Activated CD4-positive, alpha-beta T cell treated with anti-CD3 and anti-CD28 coated beads for 24 hours (primary cell): ENCODE measurements at regions not wholly inside any gene's neighbourhood (a gene's known extent, or its start where the extent isn't known, plus 50 kb on each side); places are given as distances from the start of the nearest gene placed in this dataset.

Experiments
- DNase-seq, 2 donors: peaks; one replicate each; pipeline ENCODE4 v3.0.0-alpha.2; 2020; ENCODE audit warnings: low read depth in 2 of 2

DNA sequence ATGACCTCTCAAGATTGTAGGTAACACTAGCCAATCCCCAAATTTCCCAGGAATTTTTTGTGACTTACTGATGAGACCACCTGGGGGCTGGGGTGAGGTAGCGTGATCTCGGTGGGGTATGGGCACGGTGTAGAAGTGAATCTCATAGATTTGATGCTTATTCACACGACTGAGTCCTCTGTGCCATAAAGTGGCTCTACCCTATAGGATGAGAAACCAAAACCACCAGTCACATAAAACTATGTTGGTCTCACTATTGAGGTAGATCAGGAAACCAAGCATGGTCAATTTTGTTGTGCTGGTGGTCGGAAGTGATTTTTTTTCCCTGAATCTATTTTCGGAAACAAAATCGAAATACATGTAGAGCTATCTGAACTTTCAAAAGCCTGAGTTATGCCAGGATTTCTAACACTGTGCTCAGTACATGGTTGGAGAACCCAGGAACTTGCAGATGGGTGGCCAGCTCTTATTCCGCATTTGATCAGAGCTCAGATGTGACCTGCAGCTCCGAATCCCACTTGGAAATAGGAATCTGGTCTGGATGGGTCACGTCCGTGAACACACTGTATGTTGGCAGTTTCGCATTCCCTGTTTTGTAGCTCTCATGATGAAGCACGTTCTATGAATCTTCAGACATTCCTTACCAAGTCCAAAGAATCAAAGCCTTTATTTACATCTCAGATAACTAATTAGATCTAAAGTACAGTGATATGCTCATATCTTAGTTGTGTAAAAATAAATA lies 261.5 kb downstream of the KLF6 start:
- DNase-seq = no peak

GRCh38 chr10:3516923-3517255 lies 268.1 kb downstream of the KLF6 start:
- DNase-seq = no peak

DNA sequence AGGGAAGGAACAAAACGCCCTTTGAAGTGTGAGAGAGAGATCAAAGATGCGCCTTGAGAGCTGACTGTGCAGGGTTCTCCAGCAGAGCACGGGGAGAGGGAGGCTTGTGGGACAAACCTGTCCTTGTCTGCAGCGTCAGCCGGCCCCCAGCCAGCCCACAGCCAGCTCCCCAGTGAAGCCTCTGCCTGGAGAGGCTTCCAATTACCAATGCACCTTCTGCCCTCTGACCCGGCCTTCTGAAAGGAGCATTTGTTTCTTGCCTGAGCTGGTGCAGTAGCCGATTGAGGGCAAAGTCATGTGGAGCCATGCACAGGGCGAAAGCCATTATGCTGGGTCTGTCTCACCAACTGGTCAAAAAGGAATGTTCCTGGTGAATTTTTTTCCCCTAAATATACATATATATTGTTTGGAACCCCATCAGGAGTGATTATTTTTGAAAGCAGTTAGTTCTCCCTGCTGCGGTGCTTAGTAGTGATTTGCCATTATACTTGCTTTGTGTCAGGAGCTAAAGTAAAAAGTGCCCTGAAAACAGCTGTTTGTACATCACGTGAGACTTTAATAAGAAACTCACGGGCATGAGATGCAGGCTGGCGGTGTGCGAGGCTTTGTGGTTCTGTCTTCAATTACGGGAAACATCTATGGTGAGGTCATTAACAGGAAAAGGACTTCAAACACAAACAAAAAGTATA lies 268.6 kb downstream of the KLF6 start:
- DNase-seq = no peak

GRCh38 chr10:3514691-3515090 lies 270.3 kb downstream of the KLF6 start:
- no peak for DNase-seq

DNA sequence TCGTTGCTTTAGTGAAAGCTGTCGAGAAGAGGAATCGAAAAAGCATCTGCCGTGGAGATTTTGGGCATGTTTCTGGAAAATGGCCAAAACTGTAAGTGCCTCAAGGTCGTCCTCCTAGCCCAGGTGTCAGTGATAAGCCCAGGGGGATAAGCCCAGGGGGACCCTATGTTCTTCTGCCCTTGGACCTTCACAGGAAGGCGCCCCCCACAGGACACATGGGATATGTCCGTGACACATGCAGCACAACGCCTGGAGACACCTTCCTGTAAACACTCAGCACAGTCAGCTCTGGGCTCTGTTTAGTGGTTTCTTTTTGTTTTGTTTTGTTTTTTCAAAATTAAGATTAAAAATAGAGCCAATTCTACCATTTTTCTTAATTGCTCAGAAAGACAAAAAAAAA lies 272.7 kb downstream of the KLF6 start:
- no peak for DNase-seq

- DNase-seq = no peak
These were observed 273.5 kb downstream of the KLF6 start for GRCh38 chr10:3511483-3511882.

DNA sequence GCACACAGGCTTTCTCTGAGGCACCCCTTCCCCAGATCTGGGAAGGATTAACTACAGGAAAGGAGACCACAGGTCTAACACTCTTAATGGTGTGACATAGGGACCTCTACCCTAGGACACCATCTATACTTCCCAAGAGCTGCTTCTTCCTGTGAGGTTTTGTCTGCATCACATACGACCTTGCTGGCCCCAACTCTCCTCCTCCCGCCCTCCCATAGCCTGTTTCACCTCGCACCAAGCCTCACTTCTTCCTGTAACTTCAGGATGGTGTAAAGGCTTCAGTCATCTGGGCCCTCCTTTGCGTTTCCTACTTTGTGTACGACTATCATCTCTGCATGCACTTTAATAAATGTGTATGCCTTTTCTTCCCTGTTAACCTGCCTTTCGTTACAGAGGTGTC lies 274.3 kb downstream of the KLF6 start:
- no peak for DNase-seq

DNA sequence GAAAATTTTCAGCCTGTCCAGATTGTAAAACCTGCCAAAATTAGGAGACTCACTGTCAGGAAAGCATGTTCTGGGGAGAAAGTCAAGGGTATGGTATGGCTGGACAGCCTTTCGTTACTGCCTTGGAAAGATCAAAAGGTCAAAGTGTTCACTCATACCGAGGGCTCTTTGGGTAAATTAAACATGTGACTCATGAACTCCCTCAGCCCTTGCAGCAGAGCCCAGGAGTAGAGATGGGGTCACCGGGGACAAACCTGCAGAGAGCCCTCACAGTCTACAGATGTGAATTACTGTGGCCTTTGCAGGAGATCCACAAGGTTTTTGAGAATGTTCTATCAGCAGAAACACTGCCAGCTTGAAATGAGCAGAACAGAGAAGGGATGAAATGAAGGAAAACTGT lies 275.7 kb downstream of the KLF6 start:
- no peak for DNase-seq

DNA sequence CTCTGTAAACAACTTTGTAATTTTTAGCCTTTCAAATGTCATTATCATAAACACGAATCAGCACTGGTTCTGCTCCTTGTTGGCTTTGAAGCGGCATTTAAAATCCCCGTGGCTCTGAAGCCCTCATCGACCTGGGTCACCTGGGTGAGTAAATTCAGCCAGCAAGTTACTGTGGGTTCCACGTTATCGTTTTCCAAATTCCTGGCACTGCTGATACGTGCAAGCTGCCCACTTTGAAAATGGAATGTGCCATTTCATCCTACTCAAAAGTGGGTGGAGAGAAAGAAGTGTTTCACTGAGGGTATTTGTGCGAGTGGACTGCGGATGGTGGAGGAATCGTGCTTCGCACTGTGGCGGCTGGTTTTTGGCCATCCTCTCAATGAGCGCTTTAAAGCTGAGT lies 281.7 kb downstream of the KLF6 start:
- no peak for DNase-seq

GRCh38 chr10:3502673-3503072 lies 282.3 kb downstream of the KLF6 start:
- DNase-seq = no peak

- no peak for DNase-seq
These were observed 284.6 kb downstream of the KLF6 start for GRCh38 chr10:3500408-3500856.

- no peak for DNase-seq
These were observed 285.9 kb downstream of the KLF6 start for GRCh38 chr10:3499120-3499519.

- DNase-seq = no peak
These were observed 287.4 kb downstream of the KLF6 start for GRCh38 chr10:3497581-3497980.

DNA sequence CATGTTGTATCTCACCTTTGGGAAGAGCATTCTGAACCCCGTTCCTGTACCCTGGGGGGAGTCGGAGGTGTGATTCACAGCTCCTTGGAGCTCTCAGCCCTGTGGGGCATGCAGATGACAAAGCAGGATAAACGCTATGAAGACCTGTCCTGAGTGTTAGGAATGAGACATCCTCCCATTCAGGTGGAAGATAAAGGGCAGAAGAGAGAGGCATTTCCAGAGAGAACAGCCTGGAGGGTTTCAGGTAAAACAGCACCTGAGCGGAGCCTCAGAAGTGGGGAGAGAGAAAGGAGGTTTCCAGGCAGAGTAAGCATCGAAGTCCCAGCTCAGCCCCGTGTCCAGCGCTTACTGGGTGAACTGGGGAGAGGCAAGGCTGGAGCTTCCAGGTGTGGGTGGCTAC lies 288.9 kb downstream of the KLF6 start:
- DNase-seq = no peak

DNA sequence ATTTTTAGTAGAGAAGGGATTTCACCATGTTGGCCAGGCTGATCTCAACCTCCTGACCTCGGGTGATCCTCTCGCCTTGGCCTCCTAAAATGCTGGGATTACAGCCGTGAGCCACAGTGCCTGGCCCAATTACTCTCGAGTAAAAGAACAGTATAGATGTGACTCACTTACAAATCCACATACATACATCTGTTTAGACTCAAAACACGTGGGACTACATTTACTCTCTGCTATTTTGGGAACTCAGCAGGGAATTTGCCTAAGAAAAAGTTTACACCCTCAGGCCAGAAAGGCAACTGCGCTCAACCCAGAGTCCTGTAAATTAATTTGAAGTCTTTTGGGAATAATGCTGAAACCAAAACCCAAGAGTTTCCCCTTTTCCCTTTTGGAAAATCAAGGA lies 289.7 kb downstream of the KLF6 start:
- DNase-seq = no peak

GRCh38 chr10:3494838-3495230 lies 290.2 kb downstream of the KLF6 start:
- DNase-seq = no peak

GRCh38 chr10:3494131-3494837 lies 290.7 kb downstream of the KLF6 start:
- DNase-seq = no peak

GRCh38 chr10:3493621-3494020 lies 291.4 kb downstream of the KLF6 start:
- no peak for DNase-seq

DNA sequence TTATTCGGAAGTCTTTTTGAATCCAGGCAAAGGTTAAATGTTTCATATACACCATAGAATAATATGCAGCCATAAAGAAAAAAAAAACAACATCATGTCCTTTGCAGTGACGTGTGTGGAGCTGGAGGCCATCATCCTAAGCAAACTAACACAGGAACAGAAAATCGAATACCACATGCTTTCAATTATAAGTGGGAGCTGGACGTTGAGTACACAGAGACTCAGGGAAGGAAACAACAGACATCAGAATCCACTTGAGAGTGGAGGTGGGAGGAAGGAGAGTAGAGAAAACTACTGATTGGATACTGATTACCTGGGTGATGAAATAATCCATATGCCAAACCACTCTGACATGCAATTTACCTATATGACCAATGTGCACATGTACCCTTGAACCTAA lies 293.4 kb downstream of the KLF6 start:
- no peak for DNase-seq

- no peak for DNase-seq
These were observed 297.8 kb downstream of the KLF6 start for GRCh38 chr10:3487228-3487627.

- DNase-seq = no peak
These were observed 298.5 kb downstream of the KLF6 start for GRCh38 chr10:3486346-3487065.

DNA sequence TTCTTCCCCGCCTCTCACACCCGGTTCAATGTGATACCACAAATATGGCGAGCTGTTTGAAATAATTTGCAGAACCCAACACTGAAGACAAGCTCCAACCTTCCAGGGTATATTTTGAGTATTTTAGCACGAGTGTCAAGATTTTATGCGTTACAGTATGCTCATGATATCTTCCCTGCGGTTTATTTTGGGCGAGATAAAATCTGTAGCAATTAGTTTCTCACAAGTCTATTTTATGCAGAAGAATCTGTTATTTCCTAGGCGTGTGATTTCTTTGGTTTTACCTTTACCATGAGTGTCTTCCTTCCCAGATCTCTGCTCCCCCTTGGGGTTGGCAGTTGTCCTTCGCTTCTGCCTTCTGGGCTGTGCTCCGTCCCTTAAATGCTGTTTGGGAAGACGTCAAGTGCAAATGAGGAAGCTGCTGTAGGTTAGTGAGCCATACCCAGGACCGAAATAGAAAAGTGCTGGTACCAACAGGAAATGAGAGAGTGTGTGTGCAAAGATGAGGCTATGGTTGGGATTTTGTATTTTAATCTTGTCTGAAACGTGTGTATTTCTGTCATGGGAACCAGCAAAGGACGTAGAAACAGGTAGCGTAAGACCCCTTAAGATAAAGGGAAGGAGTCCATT lies 299.8 kb downstream of the KLF6 start:
- DNase-seq = no peak
